SK-N-SH treated with all-trans-retinoic acid at 6 μM for 48 hours (cell line): ENCODE measurements at regions not wholly inside any gene's neighbourhood (a gene's known extent, or its start where the extent isn't known, plus 50 kb on each side); places are given as distances from the start of the nearest gene placed in this dataset.

Source experiments
- ATAC-seq: fragments of 200-7000 bp; cut with Tn5 transposase; 3 replicates; pipeline ENCODE4 v1.9.1; 2020; ENCODE audit warnings: mild to moderate bottlenecking, moderate library complexity
- ARNTL ChIP-seq: fragments of 450-650 bp; formaldehyde crosslinking; IDR thresholded peaks from 2 replicates; pipeline ENCODE4 v1.5.0; 2020; ENCODE audit warnings: low read depth, mild to moderate bottlenecking, moderate library complexity, borderline replicate concordance
- BACH2 ChIP-seq: fragments of 250-450 bp; sonication (Bioruptor Pico); IDR thresholded peaks from 2 replicates; pipeline ENCODE4 v1.9.0; 2021; ENCODE audit warnings: mild to moderate bottlenecking, borderline replicate concordance
- CSDC2 ChIP-seq: fragments of 250-450 bp; sonication (Bioruptor Pico); IDR thresholded peaks from 2 replicates; pipeline ENCODE4 v1.5.0; 2020; ENCODE audit warnings: mild to moderate bottlenecking, moderate library complexity
- ESRRG ChIP-seq: fragments of 250-450 bp; sonication (Bioruptor Pico); IDR thresholded peaks from 2 replicates; pipeline ENCODE4 v1.6.1; 2021; ENCODE audit warnings: mild to moderate bottlenecking
- GLIS3 ChIP-seq: fragments of 250-450 bp; sonication (Bioruptor Pico); IDR thresholded peaks from 2 replicates; pipeline ENCODE4 v1.5.0; 2020; ENCODE audit warnings: mild to moderate bottlenecking, moderate library complexity
- ISL1 ChIP-seq: fragments of 250-450 bp; sonication (Bioruptor Pico); IDR thresholded peaks from 2 replicates; pipeline ENCODE4 v2.1.2; 2022; ENCODE audit warnings: mild to moderate bottlenecking, moderate library complexity
- OSR1 ChIP-seq: fragments of 250-450 bp; sonication (Bioruptor Pico); IDR thresholded peaks from 2 replicates; pipeline ENCODE4 v1.8.0; 2022; ENCODE audit warnings: moderate library complexity, mild to moderate bottlenecking, inconsistent platforms
- PPARA ChIP-seq: fragments of 250-450 bp; sonication (Bioruptor Pico); IDR thresholded peaks from 2 replicates; pipeline ENCODE4 v1.5.0; 2020; ENCODE audit warnings: mild to moderate bottlenecking, borderline replicate concordance
- RARB ChIP-seq: fragments of 250-450 bp; sonication (Bioruptor Pico); IDR thresholded peaks from 2 replicates; pipeline ENCODE4 v1.8.0; 2021; ENCODE audit warnings: mild to moderate bottlenecking, moderate library complexity
- SNAI2 ChIP-seq: fragments of 250-450 bp; sonication (Bioruptor Pico); IDR thresholded peaks from 2 replicates; pipeline ENCODE4 v1.5.0; 2020; ENCODE audit warnings: mild to moderate bottlenecking, moderate library complexity
- TCF4 ChIP-seq: fragments of 250-450 bp; sonication (Bioruptor Pico); IDR thresholded peaks from 2 replicates; pipeline ENCODE4 v1.8.0; 2021; ENCODE audit warnings: mild to moderate bottlenecking, moderate library complexity, borderline replicate concordance
- TOX ChIP-seq: fragments of 250-450 bp; sonication (Bioruptor Pico); IDR thresholded peaks from 2 replicates; pipeline ENCODE4 v1.8.0; 2021; ENCODE audit warnings: mild to moderate bottlenecking, moderate library complexity, borderline replicate concordance
- ZC3H10 ChIP-seq: fragments of 250-450 bp; sonication (Bioruptor Pico); IDR thresholded peaks from 2 replicates; pipeline ENCODE4 v1.5.1; 2021; ENCODE audit warnings: mild to moderate bottlenecking, moderate library complexity
- ZFP3 ChIP-seq: fragments of 250-450 bp; sonication (Bioruptor Pico); IDR thresholded peaks from 2 replicates; pipeline ENCODE4 v1.5.0; 2020; ENCODE audit warnings: mild to moderate bottlenecking, moderate library complexity
- ZFP30 ChIP-seq: fragments of 450-650 bp; formaldehyde crosslinking; IDR thresholded peaks from 2 replicates; pipeline ENCODE4 v1.5.0; 2022; ENCODE audit warnings: mild to moderate bottlenecking, moderate library complexity
- ZNF565 ChIP-seq: fragments of 450-650 bp; formaldehyde crosslinking; conservative IDR thresholded peaks from 2 replicates; pipeline ENCODE4 v1.5.0; 2020; ENCODE audit warnings: low read depth, mild to moderate bottlenecking, moderate library complexity
- ZNF70 ChIP-seq: fragments of 450-650 bp; formaldehyde crosslinking; IDR thresholded peaks from 2 replicates; pipeline ENCODE4 v1.5.0; 2020; ENCODE audit warnings: mild to moderate bottlenecking, moderate library complexity
- ZNF8 ChIP-seq: fragments of 450-650 bp; formaldehyde crosslinking; IDR thresholded peaks from 2 replicates; pipeline ENCODE4 v1.5.0; 2020; ENCODE audit warnings: mild to moderate bottlenecking, moderate library complexity
- TF ChIP-seq, protein P1 (sequence below): fragments of 250-450 bp; sonication (Bioruptor Pico); IDR thresholded peaks from 2 replicates; pipeline ENCODE4 v1.5.1; 2020; ENCODE audit warnings: low read depth, mild to moderate bottlenecking, moderate library complexity
- TF ChIP-seq, protein P2 (sequence below): fragments of 250-450 bp; sonication (Bioruptor Pico); IDR thresholded peaks from 2 replicates; pipeline ENCODE4 v1.5.1; 2021; ENCODE audit warnings: mild to moderate bottlenecking, moderate library complexity
- TF ChIP-seq, protein P3 (sequence below): fragments of 250-450 bp; sonication (Bioruptor Pico); IDR thresholded peaks from 2 replicates; pipeline ENCODE4 v1.8.0; 2021; ENCODE audit warnings: low read depth, mild to moderate bottlenecking, moderate library complexity, borderline replicate concordance

DNA sequence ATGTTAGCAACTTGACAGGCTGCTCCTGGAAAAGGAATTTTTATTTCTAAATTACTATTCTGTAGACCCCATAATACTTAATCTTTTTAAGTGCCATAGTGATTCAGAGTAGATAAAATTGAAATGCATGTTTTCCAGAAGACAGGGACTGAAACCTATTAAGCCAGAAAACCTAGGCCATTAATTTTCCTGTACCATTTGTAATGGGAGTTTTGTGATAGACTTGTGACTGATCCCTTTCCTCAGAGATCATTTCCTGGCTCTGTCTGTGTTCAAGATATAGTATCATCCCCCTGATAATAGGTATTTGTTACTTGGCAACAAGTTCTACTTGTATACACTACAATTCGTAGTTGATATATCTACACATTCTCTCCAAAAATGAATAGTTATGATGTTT lies 1609.8 kb downstream of the AMY1C start:
- ATAC-seq: no peak

DNA sequence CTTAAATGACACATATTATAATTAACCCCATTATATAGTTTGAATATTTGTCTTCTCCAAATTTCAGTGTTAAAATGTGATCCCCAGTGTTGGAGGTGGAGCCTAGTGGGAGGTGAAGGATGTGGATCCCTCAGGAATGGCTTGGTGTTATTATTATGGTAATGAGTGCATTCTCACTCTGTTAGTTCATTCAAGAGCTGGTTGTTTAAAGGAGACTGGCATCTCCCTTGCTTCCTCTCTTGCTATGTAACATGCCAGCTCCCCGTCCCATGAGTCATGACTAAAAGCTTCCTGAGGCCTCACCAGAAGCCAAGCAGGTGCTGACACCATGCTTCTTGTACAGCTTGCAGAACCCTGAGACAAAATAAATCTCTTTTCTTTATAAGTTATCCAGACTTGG lies 1612.7 kb downstream of the AMY1C start:
- TF ChIP-seq SNAI2 (CRISPR knock-in tag): no peak
- no peak for TF ChIP-seq OSR1 (CRISPR knock-in tag)
- TF ChIP-seq, protein P1, sequence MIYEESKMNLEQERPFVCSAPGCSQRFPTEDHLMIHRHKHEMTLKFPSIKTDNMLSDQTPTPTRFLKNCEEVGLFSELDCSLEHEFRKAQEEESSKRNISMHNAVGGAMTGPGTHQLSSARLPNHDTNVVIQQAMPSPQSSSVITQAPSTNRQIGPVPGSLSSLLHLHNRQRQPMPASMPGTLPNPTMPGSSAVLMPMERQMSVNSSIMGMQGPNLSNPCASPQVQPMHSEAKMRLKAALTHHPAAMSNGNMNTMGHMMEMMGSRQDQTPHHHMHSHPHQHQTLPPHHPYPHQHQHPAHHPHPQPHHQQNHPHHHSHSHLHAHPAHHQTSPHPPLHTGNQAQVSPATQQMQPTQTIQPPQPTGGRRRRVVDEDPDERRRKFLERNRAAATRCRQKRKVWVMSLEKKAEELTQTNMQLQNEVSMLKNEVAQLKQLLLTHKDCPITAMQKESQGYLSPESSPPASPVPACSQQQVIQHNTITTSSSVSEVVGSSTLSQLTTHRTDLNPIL (CRISPR knock-in tag): no peak
- TF ChIP-seq ARNTL (CRISPR knock-in tag): no peak
- no peak for TF ChIP-seq CSDC2 (CRISPR knock-in tag)
- TF ChIP-seq ZNF565 (CRISPR knock-in tag): no peak
- TF ChIP-seq, protein P2, sequence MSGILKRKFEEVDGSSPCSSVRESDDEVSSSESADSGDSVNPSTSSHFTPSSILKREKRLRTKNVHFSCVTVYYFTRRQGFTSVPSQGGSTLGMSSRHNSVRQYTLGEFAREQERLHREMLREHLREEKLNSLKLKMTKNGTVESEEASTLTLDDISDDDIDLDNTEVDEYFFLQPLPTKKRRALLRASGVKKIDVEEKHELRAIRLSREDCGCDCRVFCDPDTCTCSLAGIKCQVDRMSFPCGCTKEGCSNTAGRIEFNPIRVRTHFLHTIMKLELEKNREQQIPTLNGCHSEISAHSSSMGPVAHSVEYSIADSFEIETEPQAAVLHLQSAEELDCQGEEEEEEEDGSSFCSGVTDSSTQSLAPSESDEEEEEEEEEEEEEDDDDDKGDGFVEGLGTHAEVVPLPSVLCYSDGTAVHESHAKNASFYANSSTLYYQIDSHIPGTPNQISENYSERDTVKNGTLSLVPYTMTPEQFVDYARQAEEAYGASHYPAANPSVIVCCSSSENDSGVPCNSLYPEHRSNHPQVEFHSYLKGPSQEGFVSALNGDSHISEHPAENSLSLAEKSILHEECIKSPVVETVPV (CRISPR knock-in tag): no peak
- no peak for TF ChIP-seq ZNF70 (CRISPR knock-in tag)
- no peak for TF ChIP-seq ZC3H10
- TF ChIP-seq ZNF8 (CRISPR knock-in tag): no peak
- no peak for TF ChIP-seq ESRRG (CRISPR knock-in tag)
- TF ChIP-seq, protein P3, sequence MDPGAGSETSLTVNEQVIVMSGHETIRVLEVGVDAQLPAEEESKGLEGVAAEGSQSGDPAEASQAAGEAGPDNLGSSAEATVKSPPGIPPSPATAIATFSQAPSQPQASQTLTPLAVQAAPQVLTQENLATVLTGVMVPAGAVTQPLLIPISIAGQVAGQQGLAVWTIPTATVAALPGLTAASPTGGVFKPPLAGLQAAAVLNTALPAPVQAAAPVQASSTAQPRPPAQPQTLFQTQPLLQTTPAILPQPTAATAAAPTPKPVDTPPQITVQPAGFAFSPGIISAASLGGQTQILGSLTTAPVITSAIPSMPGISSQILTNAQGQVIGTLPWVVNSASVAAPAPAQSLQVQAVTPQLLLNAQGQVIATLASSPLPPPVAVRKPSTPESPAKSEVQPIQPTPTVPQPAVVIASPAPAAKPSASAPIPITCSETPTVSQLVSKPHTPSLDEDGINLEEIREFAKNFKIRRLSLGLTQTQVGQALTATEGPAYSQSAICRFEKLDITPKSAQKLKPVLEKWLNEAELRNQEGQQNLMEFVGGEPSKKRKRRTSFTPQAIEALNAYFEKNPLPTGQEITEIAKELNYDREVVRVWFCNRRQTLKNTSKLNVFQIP (CRISPR knock-in tag): no peak
- no peak for TF ChIP-seq TCF4 (CRISPR knock-in tag)
- no peak for TF ChIP-seq ZFP30
- TF ChIP-seq ISL1 (CRISPR knock-in tag): no peak
- TF ChIP-seq ZFP3 (CRISPR knock-in tag): no peak
- no peak for TF ChIP-seq PPARA (CRISPR knock-in tag)
- TF ChIP-seq GLIS3 (CRISPR knock-in tag): no peak
- TF ChIP-seq BACH2 (CRISPR knock-in tag): no peak
- no peak for ATAC-seq

More for the DNA sequence above, 1609.8 kb downstream of the AMY1C start:
- TF ChIP-seq SNAI2 (CRISPR knock-in tag): no peak
- TF ChIP-seq ISL1 (CRISPR knock-in tag): peak; percentile 32
- no peak for TF ChIP-seq TCF4 (CRISPR knock-in tag)
- no peak for TF ChIP-seq ZC3H10
- TF ChIP-seq ZNF8 (CRISPR knock-in tag): no peak
- no peak for TF ChIP-seq OSR1 (CRISPR knock-in tag)
- no peak for TF ChIP-seq ARNTL (CRISPR knock-in tag)
- TF ChIP-seq RARB: no peak
- TF ChIP-seq, protein P1 (CRISPR knock-in tag): no peak
- TF ChIP-seq, all 23 proteins: peak for 1

DNA sequence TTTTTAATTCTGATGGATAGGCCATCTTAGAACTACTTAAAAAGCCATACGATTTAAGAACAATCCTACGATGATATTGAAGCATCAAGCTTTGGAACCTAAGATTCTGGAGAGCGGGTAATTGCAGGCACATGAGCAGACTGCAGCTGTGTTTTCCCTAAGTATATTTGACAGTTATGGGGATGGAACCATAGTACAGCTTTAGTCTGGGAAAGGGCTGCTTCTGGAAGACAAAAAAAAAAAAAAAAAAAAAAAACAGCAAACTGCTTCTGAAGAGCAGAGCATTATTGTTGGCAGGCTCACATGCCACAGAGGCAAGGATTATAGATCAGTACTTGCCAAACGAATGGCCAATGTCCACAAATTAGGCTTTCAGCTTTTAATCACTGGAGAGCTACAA lies 1618.7 kb downstream of the AMY1C start:
- TF ChIP-seq ZNF70 (CRISPR knock-in tag) (no peak), OSR1 (CRISPR knock-in tag) (no peak), PPARA (CRISPR knock-in tag) (no peak), RARB (no peak), ZC3H10 (no peak), ZNF565 (CRISPR knock-in tag) (no peak), ISL1 (CRISPR knock-in tag) (no peak), TOX (CRISPR knock-in tag) (no peak), GLIS3 (CRISPR knock-in tag) (no peak), SNAI2 (CRISPR knock-in tag) (no peak), ZNF8 (CRISPR knock-in tag) (no peak), ZFP30 (no peak), ZFP3 (CRISPR knock-in tag) (no peak), CSDC2 (CRISPR knock-in tag) (no peak)
- TF ChIP-seq, protein P1 (CRISPR knock-in tag): no peak
- TF ChIP-seq, protein P2 (CRISPR knock-in tag): no peak
- TF ChIP-seq, protein P3 (CRISPR knock-in tag): no peak
- ATAC-seq: no peak
